Erythroblast (primary cell): ENCODE measurements at regions not wholly inside any gene's neighbourhood (a gene's known extent, or its start where the extent isn't known, plus 50 kb on each side); places are given as distances from the start of the nearest gene placed in this dataset.

Source experiments
- GATA1 ChIP-seq: IDR thresholded peaks from 2 replicates; pipeline ENCODE4 v1.6.1; 2011; ENCODE audit warnings: low read depth, mild to moderate bottlenecking, control low read depth, low read length, moderate library complexity
- POLR2A ChIP-seq: IDR thresholded peaks from 2 replicates; pipeline ENCODE4 v1.6.1; 2011; ENCODE audit warnings: mild to moderate bottlenecking, low read length

- no peak for TF ChIP-seq POLR2A
- no peak for TF ChIP-seq GATA1
Observed at GRCh38 chr10:131781076-131781475, 119.7 kb upstream of the PPP2R2D start.
